WERI-Rb-1 (cell line): ENCODE measurements at regions not wholly inside any gene's neighbourhood (a gene's known extent, or its start where the extent isn't known, plus 50 kb on each side); places are given as distances from the start of the nearest gene placed in this dataset.

ENCODE experiments used
- DNase-seq: peaks from one replicate; pipeline ENCODE4 v3.0.0-alpha.2; 2020
- H3K27ac ChIP-seq: fragments of 250-450 bp; sonication (Bioruptor Pico); 2 replicates; pipeline ENCODE4 v1.5.1; 2020; ENCODE audit warnings: mild to moderate bottlenecking, moderate library complexity
- H3K27me3 ChIP-seq: fragments of 250-450 bp; sonication (Bioruptor Pico); 2 replicates; pipeline ENCODE4 v1.5.1; 2021; ENCODE audit warnings: mild to moderate bottlenecking, low read depth, moderate library complexity; ENCODE audit not compliant: insufficient read depth, severe bottlenecking
- H3K36me3 ChIP-seq: fragments of 250-450 bp; sonication (Bioruptor Pico); 2 replicates; pipeline ENCODE4 v1.5.1; 2020; ENCODE audit warnings: mild to moderate bottlenecking, moderate library complexity
- H3K4me3 ChIP-seq: 2 replicates; pipeline ENCODE4 v1.5.1; 2011; ENCODE audit warnings: low read depth, mild to moderate bottlenecking, control low read depth, low read length
- H3K9me3 ChIP-seq: fragments of 250-450 bp; sonication (Bioruptor Pico); 2 replicates; pipeline ENCODE4 v1.5.1; 2021; ENCODE audit warnings: mild to moderate bottlenecking, moderate library complexity; ENCODE audit not compliant: severe bottlenecking
- TF ChIP-seq, protein P1 (sequence below): IDR thresholded peaks from 2 replicates; pipeline ENCODE4 v1.5.1; 2011; ENCODE audit warnings: low read depth, mild to moderate bottlenecking, control low read depth, inconsistent platforms, low read length

DNA sequence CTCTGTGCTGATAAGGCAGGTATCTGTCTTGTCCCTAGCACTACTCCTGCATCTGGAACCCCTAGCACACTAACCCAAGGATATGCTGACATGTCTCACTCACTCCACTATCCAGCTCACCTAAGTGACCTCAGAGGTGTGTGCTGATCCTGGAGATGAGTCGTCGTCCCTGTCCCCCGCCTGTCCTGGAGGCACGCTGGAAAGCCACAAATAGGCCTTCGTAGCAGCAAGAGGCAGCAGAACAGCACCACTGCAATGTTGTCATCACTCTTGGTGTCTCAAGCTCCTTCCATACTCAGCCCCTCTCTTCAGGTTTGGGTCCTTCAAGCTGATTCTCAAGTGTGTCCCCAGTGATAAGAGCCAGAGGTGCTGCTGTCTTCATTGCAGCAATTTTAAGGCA, 73.0 kb upstream of the ITGA6 start:
- TF ChIP-seq, protein P1, sequence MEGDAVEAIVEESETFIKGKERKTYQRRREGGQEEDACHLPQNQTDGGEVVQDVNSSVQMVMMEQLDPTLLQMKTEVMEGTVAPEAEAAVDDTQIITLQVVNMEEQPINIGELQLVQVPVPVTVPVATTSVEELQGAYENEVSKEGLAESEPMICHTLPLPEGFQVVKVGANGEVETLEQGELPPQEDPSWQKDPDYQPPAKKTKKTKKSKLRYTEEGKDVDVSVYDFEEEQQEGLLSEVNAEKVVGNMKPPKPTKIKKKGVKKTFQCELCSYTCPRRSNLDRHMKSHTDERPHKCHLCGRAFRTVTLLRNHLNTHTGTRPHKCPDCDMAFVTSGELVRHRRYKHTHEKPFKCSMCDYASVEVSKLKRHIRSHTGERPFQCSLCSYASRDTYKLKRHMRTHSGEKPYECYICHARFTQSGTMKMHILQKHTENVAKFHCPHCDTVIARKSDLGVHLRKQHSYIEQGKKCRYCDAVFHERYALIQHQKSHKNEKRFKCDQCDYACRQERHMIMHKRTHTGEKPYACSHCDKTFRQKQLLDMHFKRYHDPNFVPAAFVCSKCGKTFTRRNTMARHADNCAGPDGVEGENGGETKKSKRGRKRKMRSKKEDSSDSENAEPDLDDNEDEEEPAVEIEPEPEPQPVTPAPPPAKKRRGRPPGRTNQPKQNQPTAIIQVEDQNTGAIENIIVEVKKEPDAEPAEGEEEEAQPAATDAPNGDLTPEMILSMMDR: no peak

DNA sequence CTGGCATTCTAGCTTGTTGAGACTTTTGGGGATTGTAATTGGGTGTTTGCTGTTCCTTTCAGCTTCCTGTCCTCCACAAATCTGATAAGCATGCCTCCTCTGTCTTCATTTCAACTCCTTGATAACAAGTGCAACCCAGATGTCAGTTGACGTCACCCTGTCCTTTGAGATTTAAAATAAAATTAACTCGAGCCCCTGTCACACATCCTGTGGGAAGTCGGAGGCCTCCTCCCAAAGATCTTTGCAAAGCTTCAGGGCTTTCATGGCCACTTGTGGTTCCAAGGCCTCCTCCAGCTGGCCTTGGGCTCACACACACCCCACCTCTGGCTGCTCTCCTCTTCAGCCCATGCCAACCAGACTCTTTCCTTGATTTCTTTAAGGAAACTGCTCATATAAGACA, 69.9 kb upstream of the ITGA6 start:
- Histone ChIP-seq H3K36me3 (no peaks in the 10 kb centered on the region), H3K27me3 (no peaks in the 10 kb centered on the region), H3K9me3 (no peaks in the 10 kb centered on the region), H3K4me3 (no peak overlapping the region), H3K27ac (no peak overlapping the region)
- DNase-seq: no peak
- TF ChIP-seq, protein P1: no peak

More for the DNA sequence above, 73.0 kb upstream of the ITGA6 start:
- no peaks in the 10 kb centered on the region for H3K27me3 ChIP-seq
- no peak for DNase-seq
- H3K9me3 ChIP-seq: no peaks in the 10 kb centered on the region
- H3K36me3 ChIP-seq: no peaks in the 10 kb centered on the region
- H3K4me3 ChIP-seq: no peak overlapping the region
- H3K27ac ChIP-seq: no peak overlapping the region

DNA sequence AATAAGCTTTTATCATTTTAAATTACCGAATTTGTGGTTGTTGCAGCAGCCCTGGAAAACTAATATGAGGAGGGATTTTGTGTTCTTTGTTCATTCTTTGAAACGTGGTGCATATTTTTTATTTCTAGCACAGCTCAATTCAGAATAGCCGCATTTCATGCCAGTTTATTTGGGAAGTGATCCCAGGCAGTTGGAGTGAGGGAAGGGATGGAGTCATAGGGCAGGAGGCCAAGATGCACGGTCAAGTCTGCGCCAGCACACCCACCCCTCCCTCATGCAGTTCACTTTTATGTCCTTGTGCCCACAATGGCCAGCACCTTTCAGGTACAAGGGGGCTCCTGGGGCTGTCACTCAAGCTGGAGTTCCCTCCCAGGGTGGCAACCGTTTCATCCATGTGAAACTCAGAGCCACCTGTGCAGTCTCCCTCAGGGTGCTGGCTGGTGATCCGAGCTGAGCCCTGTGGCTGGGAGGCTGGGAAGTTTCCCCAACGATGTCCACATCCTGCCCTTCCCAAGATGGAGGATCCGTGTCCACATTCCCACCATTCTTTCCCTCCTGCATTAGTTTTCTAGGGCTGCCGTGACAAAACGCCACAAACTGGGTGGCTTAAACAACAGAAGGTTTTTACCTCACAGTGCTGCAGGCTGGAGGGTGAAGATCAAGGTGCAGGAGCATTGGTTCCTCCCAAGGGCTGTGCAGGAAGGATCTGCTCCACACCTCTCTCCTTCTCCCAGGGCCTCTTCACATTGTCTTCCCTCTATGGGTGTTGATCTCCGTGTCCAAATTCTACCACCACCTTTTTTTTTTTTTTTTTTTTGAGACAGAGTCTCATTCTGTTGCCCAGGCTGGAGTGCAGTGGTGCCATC, 68.5 kb upstream of the ITGA6 start:
- DNase-seq: no peak
- H3K36me3 ChIP-seq: no peaks in the 10 kb centered on the region
- H3K4me3 ChIP-seq: no peak overlapping the region
- H3K27ac ChIP-seq: no peak overlapping the region
- TF ChIP-seq, protein P1: no peak
- H3K9me3 ChIP-seq: no peaks in the 10 kb centered on the region
- no peaks in the 10 kb centered on the region for H3K27me3 ChIP-seq

DNA sequence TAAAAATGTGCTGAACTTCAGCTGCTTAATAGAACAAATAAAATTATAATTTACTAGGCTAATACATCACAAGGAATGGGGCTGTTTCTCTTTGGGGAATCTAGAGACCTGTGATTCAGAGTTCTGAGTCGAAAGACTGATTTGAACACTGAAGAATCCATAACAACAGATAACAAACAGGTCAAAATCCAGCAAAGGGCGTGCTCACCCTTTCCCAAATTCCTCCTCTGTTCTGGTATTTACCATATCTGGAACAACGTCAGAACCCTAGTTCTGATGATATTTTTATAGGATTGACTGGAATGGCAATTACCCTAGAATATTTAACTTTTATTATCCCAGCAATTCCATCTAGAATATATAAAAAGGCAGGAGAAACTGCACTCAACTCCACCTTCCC, 66.0 kb upstream of the ITGA6 start:
- DNase-seq: no peak
- Histone ChIP-seq H3K27ac (no peak overlapping the region), H3K4me3 (no peak overlapping the region), H3K36me3 (no peaks in the 10 kb centered on the region), H3K9me3 (no peaks in the 10 kb centered on the region), H3K27me3 (no peaks in the 10 kb centered on the region)
- TF ChIP-seq, protein P1: no peak

DNA sequence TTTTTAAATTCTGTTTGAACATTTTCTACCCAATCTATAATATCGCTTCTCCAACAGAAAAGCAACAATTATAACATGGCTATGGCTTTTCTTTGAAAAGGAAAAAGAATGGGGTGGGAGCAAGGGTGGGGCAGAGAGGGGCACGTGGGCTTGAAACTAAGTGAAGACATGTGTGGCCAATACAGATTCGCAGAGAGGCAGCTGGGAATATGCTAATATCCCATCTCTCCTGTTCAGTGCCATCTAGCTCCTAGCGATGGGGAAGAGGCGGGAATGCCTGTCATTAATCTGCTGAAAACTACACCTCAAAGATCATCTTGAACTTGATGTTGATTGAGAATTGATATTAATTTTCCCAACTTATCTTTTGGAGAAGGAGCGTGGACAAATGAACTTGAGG, 65.5 kb upstream of the ITGA6 start:
- H3K27me3 ChIP-seq: no peaks in the 10 kb centered on the region
- H3K27ac ChIP-seq: no peak overlapping the region
- no peak for DNase-seq
- TF ChIP-seq, protein P1: no peak
- H3K4me3 ChIP-seq: no peak overlapping the region
- no peaks in the 10 kb centered on the region for H3K9me3 ChIP-seq
- no peaks in the 10 kb centered on the region for H3K36me3 ChIP-seq

DNA sequence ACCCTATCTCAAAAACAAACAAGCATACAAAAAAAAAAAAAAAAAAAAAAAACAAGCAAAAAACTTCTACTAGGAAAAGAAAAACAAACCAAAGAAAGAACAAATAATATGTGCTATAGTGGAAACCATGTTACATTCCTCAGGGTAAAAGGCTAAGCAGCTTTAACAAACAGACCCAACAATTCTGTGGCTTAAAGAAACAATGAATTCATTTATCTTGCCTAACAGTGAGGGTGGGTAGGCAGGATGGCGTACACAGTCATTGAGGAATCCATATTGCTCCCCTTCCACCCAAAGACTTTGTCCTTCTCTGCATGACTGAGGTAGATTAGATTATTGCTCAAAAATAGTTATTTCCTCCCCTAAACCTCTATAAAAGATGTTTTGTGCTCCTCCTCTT, 63.1 kb upstream of the ITGA6 start:
- no peak overlapping the region for H3K4me3 ChIP-seq
- DNase-seq: no peak
- H3K36me3 ChIP-seq: no peaks in the 10 kb centered on the region
- TF ChIP-seq, protein P1: no peak
- H3K9me3 ChIP-seq: no peaks in the 10 kb centered on the region
- no peak overlapping the region for H3K27ac ChIP-seq
- no peaks in the 10 kb centered on the region for H3K27me3 ChIP-seq
